ENCODE measurements at regions not wholly inside any gene's neighbourhood (a gene's known extent, or its start where the extent isn't known, plus 50 kb on each side); places are given as distances from the start of the nearest gene placed in this dataset.

DNA sequence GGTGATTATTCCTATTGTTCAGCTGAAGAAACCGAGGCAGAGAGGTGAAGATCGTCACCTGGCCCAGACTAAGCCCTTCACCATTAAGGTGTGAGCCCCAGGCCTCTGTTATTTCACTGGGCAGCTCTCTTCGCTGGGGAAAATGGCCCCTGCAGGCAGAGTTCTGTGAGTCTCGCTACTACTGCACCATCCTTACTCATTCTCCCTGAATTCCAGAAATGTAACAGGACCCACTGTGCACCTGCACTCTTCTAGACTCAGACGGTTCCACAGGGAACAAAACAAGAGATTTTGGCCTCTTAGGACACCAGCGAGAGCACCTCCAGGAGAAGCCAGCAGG lies 147.7 kb upstream of the GLI2 start:
- TF ChIP-seq, protein P1, sequence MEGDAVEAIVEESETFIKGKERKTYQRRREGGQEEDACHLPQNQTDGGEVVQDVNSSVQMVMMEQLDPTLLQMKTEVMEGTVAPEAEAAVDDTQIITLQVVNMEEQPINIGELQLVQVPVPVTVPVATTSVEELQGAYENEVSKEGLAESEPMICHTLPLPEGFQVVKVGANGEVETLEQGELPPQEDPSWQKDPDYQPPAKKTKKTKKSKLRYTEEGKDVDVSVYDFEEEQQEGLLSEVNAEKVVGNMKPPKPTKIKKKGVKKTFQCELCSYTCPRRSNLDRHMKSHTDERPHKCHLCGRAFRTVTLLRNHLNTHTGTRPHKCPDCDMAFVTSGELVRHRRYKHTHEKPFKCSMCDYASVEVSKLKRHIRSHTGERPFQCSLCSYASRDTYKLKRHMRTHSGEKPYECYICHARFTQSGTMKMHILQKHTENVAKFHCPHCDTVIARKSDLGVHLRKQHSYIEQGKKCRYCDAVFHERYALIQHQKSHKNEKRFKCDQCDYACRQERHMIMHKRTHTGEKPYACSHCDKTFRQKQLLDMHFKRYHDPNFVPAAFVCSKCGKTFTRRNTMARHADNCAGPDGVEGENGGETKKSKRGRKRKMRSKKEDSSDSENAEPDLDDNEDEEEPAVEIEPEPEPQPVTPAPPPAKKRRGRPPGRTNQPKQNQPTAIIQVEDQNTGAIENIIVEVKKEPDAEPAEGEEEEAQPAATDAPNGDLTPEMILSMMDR (IDR thresholded peaks at IDR 0.05): no peak
- TF ChIP-seq EP300 (IDR thresholded peaks at IDR 0.05): no peak

Data from gastroesophageal sphincter (tissue), 3 donors.